ENCODE measurements at regions not wholly inside any gene's neighbourhood (a gene's known extent, or its start where the extent isn't known, plus 50 kb on each side); places are given as distances from the start of the nearest gene placed in this dataset.

GRCh38 chr12:78666584-78666983 lies 198.0 kb upstream of the SYT1 start:
- no peaks in the 10 kb centered on the region for H3K27me3 ChIP-seq (ENCODE audit: control insufficient read depth, insufficient read depth, low read length, poor library complexity, severe bottlenecking)
- no peak overlapping the region for H3K4me3 ChIP-seq (ENCODE audit: insufficient read depth, low read depth, low read length)
- no peak overlapping the region for H3K27ac ChIP-seq (ENCODE audit: insufficient read depth, low read depth, low read length, poor library complexity, severe bottlenecking)
- WGBS, 2 experiments, result no CpG with 5 or more reads among the region's 1 CpG
- no peaks in the 10 kb centered on the region for H3K36me3 ChIP-seq (ENCODE audit: control insufficient read depth, insufficient read depth, low read length)
- no peaks in the 10 kb centered on the region for H3K4me1 ChIP-seq (ENCODE audit: control insufficient read depth, insufficient read depth, low read length)
- no peaks in the 10 kb centered on the region for H3K9me3 ChIP-seq (ENCODE audit: control insufficient read depth, low read length)

- H3K27ac ChIP-seq (ENCODE audit: insufficient read depth, low read depth, low read length, poor library complexity, severe bottlenecking), result no peak overlapping the region
- no peaks in the 10 kb centered on the region for H3K27me3 ChIP-seq (ENCODE audit: control insufficient read depth, insufficient read depth, low read length, poor library complexity, severe bottlenecking)
- H3K36me3 ChIP-seq (ENCODE audit: control insufficient read depth, insufficient read depth, low read length), result no peaks in the 10 kb centered on the region
- no peaks in the 10 kb centered on the region for H3K4me1 ChIP-seq (ENCODE audit: control insufficient read depth, insufficient read depth, low read length)
- no peak overlapping the region for H3K4me3 ChIP-seq (ENCODE audit: insufficient read depth, low read depth, low read length)
- no peaks in the 10 kb centered on the region for H3K9me3 ChIP-seq (ENCODE audit: control insufficient read depth, low read length)
- 91 to 96% methylated on average over 3 to 4 of the region's 4 CpGs for WGBS, 2 experiments
Measured at GRCh38 chr12:78671295-78671694, 193.3 kb upstream of the SYT1 start.

GRCh38 chr12:78672033-78672432 lies 192.5 kb upstream of the SYT1 start:
- no peaks in the 10 kb centered on the region for H3K27me3 ChIP-seq (ENCODE audit: control insufficient read depth, insufficient read depth, low read length, poor library complexity, severe bottlenecking)
- no peak overlapping the region for H3K27ac ChIP-seq (ENCODE audit: insufficient read depth, low read depth, low read length, poor library complexity, severe bottlenecking)
- WGBS, 2 experiments, result 95 to 100% methylated on average over 1 to 2 of the region's 2 CpGs

GRCh38 chr12:78674311-78675090 lies 190.1 kb upstream of the SYT1 start:
- H3K4me1 ChIP-seq (ENCODE audit: control insufficient read depth, insufficient read depth, low read length), result no peaks in the 10 kb centered on the region
- H3K9me3 ChIP-seq (ENCODE audit: control insufficient read depth, low read length), result no peaks in the 10 kb centered on the region
- no peaks in the 10 kb centered on the region for H3K27me3 ChIP-seq (ENCODE audit: control insufficient read depth, insufficient read depth, low read length, poor library complexity, severe bottlenecking)
- no peak overlapping the region for H3K4me3 ChIP-seq (ENCODE audit: insufficient read depth, low read depth, low read length)
- H3K27ac ChIP-seq (ENCODE audit: insufficient read depth, low read depth, low read length, poor library complexity, severe bottlenecking), result no peak overlapping the region
- 88 to 92% methylated on average over 1 to 2 of the region's 2 CpGs for WGBS, 2 experiments
- H3K36me3 ChIP-seq (ENCODE audit: control insufficient read depth, insufficient read depth, low read length), result no peaks in the 10 kb centered on the region

More at GRCh38 chr12:78672033-78672432, 192.5 kb upstream of the SYT1 start:
- H3K9me3 ChIP-seq (ENCODE audit: control insufficient read depth, low read length), result no peaks in the 10 kb centered on the region
- H3K4me3 ChIP-seq (ENCODE audit: insufficient read depth, low read depth, low read length), result no peak overlapping the region
- no peaks in the 10 kb centered on the region for H3K36me3 ChIP-seq (ENCODE audit: control insufficient read depth, insufficient read depth, low read length)
- no peaks in the 10 kb centered on the region for H3K4me1 ChIP-seq (ENCODE audit: control insufficient read depth, insufficient read depth, low read length)

GRCh38 chr12:78680596-78680995 lies 184.0 kb upstream of the SYT1 start:
- H3K36me3 ChIP-seq (ENCODE audit: control insufficient read depth, insufficient read depth, low read length), result no peaks in the 10 kb centered on the region
- H3K4me1 ChIP-seq (ENCODE audit: control insufficient read depth, insufficient read depth, low read length), result no peaks in the 10 kb centered on the region
- H3K27ac ChIP-seq (ENCODE audit: insufficient read depth, low read depth, low read length, poor library complexity, severe bottlenecking), result no peak overlapping the region
- no peaks in the 10 kb centered on the region for H3K9me3 ChIP-seq (ENCODE audit: control insufficient read depth, low read length)
- no peak overlapping the region for H3K4me3 ChIP-seq (ENCODE audit: insufficient read depth, low read depth, low read length)
- no peaks in the 10 kb centered on the region for H3K27me3 ChIP-seq (ENCODE audit: control insufficient read depth, insufficient read depth, low read length, poor library complexity, severe bottlenecking)
- 80 to 87% methylated on average over 3 to 4 of the region's 4 CpGs for WGBS, 2 experiments

- WGBS, 2 experiments, result 93 to 96% methylated on average over 3 of the region's 3 CpGs
- Histone ChIP-seq H3K27ac (ENCODE audit: insufficient read depth, low read depth, low read length, poor library complexity, severe bottlenecking) (no peak overlapping the region), H3K4me3 (ENCODE audit: insufficient read depth, low read depth, low read length) (no peak overlapping the region), H3K36me3 (ENCODE audit: control insufficient read depth, insufficient read depth, low read length) (no peaks in the 10 kb centered on the region), H3K27me3 (ENCODE audit: control insufficient read depth, insufficient read depth, low read length, poor library complexity, severe bottlenecking) (no peaks in the 10 kb centered on the region), H3K4me1 (ENCODE audit: control insufficient read depth, insufficient read depth, low read length) (no peaks in the 10 kb centered on the region), H3K9me3 (ENCODE audit: control insufficient read depth, low read length) (no peaks in the 10 kb centered on the region)
Measured at GRCh38 chr12:78683031-78683430, 181.5 kb upstream of the SYT1 start.

GRCh38 chr12:78683626-78684025 lies 180.9 kb upstream of the SYT1 start:
- Histone ChIP-seq H3K9me3 (ENCODE audit: control insufficient read depth, low read length) (no peaks in the 10 kb centered on the region), H3K27ac (ENCODE audit: insufficient read depth, low read depth, low read length, poor library complexity, severe bottlenecking) (no peak overlapping the region), H3K4me3 (ENCODE audit: insufficient read depth, low read depth, low read length) (no peak overlapping the region), H3K27me3 (ENCODE audit: control insufficient read depth, insufficient read depth, low read length, poor library complexity, severe bottlenecking) (no peaks in the 10 kb centered on the region), H3K4me1 (ENCODE audit: control insufficient read depth, insufficient read depth, low read length) (no peaks in the 10 kb centered on the region), H3K36me3 (ENCODE audit: control insufficient read depth, insufficient read depth, low read length) (no peaks in the 10 kb centered on the region)
- 92 to 94% methylated on average over 2 to 3 of the region's 3 CpGs for WGBS, 2 experiments

- H3K27ac ChIP-seq (ENCODE audit: insufficient read depth, low read depth, low read length, poor library complexity, severe bottlenecking), result no peak overlapping the region
- WGBS, 2 experiments, result 93 to 97% methylated on average over 2 of the region's 3 CpGs
Measured at GRCh38 chr12:78684419-78684818, 180.2 kb upstream of the SYT1 start.

GRCh38 chr12:78695749-78696148 lies 168.8 kb upstream of the SYT1 start:
- no peak overlapping the region for H3K27ac ChIP-seq (ENCODE audit: insufficient read depth, low read depth, low read length, poor library complexity, severe bottlenecking)
- WGBS, 2 experiments, result 94 to 96% methylated on average over 2 of the region's 2 CpGs

More at GRCh38 chr12:78684419-78684818, 180.2 kb upstream of the SYT1 start:
- H3K4me1 ChIP-seq (ENCODE audit: control insufficient read depth, insufficient read depth, low read length), result no peaks in the 10 kb centered on the region
- H3K36me3 ChIP-seq (ENCODE audit: control insufficient read depth, insufficient read depth, low read length), result no peaks in the 10 kb centered on the region
- no peak overlapping the region for H3K4me3 ChIP-seq (ENCODE audit: insufficient read depth, low read depth, low read length)
- no peaks in the 10 kb centered on the region for H3K27me3 ChIP-seq (ENCODE audit: control insufficient read depth, insufficient read depth, low read length, poor library complexity, severe bottlenecking)
- H3K9me3 ChIP-seq (ENCODE audit: control insufficient read depth, low read length), result no peaks in the 10 kb centered on the region

GRCh38 chr12:78696267-78696666 lies 168.3 kb upstream of the SYT1 start:
- Histone ChIP-seq H3K36me3 (ENCODE audit: control insufficient read depth, insufficient read depth, low read length) (no peaks in the 10 kb centered on the region), H3K4me1 (ENCODE audit: control insufficient read depth, insufficient read depth, low read length) (no peaks in the 10 kb centered on the region), H3K4me3 (ENCODE audit: insufficient read depth, low read depth, low read length) (no peak overlapping the region), H3K27me3 (ENCODE audit: control insufficient read depth, insufficient read depth, low read length, poor library complexity, severe bottlenecking) (no peaks in the 10 kb centered on the region), H3K27ac (ENCODE audit: insufficient read depth, low read depth, low read length, poor library complexity, severe bottlenecking) (no peak overlapping the region), H3K9me3 (ENCODE audit: control insufficient read depth, low read length) (no peaks in the 10 kb centered on the region)
- WGBS, 2 experiments, result 96 to 100% methylated on average over 2 of the region's 2 CpGs

More at GRCh38 chr12:78695749-78696148, 168.8 kb upstream of the SYT1 start:
- Histone ChIP-seq H3K9me3 (ENCODE audit: control insufficient read depth, low read length) (no peaks in the 10 kb centered on the region), H3K4me1 (ENCODE audit: control insufficient read depth, insufficient read depth, low read length) (no peaks in the 10 kb centered on the region), H3K36me3 (ENCODE audit: control insufficient read depth, insufficient read depth, low read length) (no peaks in the 10 kb centered on the region), H3K4me3 (ENCODE audit: insufficient read depth, low read depth, low read length) (no peak overlapping the region), H3K27me3 (ENCODE audit: control insufficient read depth, insufficient read depth, low read length, poor library complexity, severe bottlenecking) (no peaks in the 10 kb centered on the region)
